ENCODE measurements at regions not wholly inside any gene's neighbourhood (a gene's known extent, or its start where the extent isn't known, plus 50 kb on each side); places are given as distances from the start of the nearest gene placed in this dataset.
"Not testable (repeated sequence)": the region's sequence is repeated elsewhere in the genome, so short reads cannot be mapped to it uniquely, and the experiment has no call there.

GRCh38 chr2:16102358-16102975 is 162.1 kb downstream of the MYCN start:
- no peak overlapping the region for H3K27ac ChIP-seq
- TF ChIP-seq CTCF (IDR thresholded peaks at IDR 0.05) (no peak), ZFX (IDR thresholded peaks at IDR 0.05; ENCODE audit: borderline replicate concordance) (no peak)

GRCh38 chr2:16101196-16101595 is 160.8 kb downstream of the MYCN start:
- no peak overlapping the region for H3K27ac ChIP-seq
- TF ChIP-seq ZFX (IDR thresholded peaks at IDR 0.05; ENCODE audit: borderline replicate concordance) (no peak), CTCF (IDR thresholded peaks at IDR 0.05) (no peak)

- TF ChIP-seq ZFX (IDR thresholded peaks at IDR 0.05; ENCODE audit: borderline replicate concordance), result no peak
- H3K27ac ChIP-seq, result no peak overlapping the region
These were observed 159.7 kb downstream of the MYCN start for GRCh38 chr2:16100006-16100405.

- TF ChIP-seq CTCF (IDR thresholded peaks at IDR 0.05) (no peak), ZFX (IDR thresholded peaks at IDR 0.05; ENCODE audit: borderline replicate concordance) (no peak)
- H3K27ac ChIP-seq, result no peak overlapping the region
These were observed 159.0 kb downstream of the MYCN start for GRCh38 chr2:16099326-16099725.

- peak overlapping the region; percentile 50 for H3K27ac ChIP-seq
- no peak for TF ChIP-seq CTCF (IDR thresholded peaks at IDR 0.05)
- TF ChIP-seq ZFX (IDR thresholded peaks at IDR 0.05; ENCODE audit: borderline replicate concordance), result no peak
These were observed 156.6 kb downstream of the MYCN start for GRCh38 chr2:16096962-16097361.

GRCh38 chr2:16095483-16095882 is 155.1 kb downstream of the MYCN start:
- not testable (repeated sequence) for H3K27ac ChIP-seq

- H3K27ac ChIP-seq, result no peak overlapping the region
- TF ChIP-seq ZFX (IDR thresholded peaks at IDR 0.05; ENCODE audit: borderline replicate concordance) (no peak), CTCF (IDR thresholded peaks at IDR 0.05) (no peak)
These were observed 154.5 kb downstream of the MYCN start for GRCh38 chr2:16094811-16095210.

GRCh38 chr2:16093639-16094529 is 153.5 kb downstream of the MYCN start:
- no peak overlapping the region for H3K27ac ChIP-seq
- no peak for TF ChIP-seq CTCF (IDR thresholded peaks at IDR 0.05)

Data from 22Rv1 (cell line).